ENCODE measurements at regions not wholly inside any gene's neighbourhood (a gene's known extent, or its start where the extent isn't known, plus 50 kb on each side); places are given as distances from the start of the nearest gene placed in this dataset.

DNA sequence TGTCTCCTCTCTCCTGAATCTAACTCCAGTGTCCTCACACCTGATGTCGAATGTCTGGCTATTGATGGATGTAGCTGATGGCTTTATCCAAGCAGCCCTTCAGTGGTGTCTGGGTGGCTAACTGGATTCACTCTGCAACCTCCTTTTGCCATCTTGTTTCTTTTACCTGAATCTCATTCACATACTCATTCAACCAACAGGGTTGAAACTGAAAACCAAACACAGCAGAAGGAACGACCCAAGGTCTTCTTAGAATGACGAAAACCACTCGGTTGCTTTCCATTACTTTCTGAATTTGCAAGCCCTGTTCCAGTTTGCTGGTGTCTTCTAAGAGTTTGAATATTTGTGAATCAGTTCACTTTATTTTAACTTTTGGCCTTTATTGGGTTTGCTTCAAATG, 424.3 kb upstream of the CXADR start:
- TF ChIP-seq, protein P1, sequence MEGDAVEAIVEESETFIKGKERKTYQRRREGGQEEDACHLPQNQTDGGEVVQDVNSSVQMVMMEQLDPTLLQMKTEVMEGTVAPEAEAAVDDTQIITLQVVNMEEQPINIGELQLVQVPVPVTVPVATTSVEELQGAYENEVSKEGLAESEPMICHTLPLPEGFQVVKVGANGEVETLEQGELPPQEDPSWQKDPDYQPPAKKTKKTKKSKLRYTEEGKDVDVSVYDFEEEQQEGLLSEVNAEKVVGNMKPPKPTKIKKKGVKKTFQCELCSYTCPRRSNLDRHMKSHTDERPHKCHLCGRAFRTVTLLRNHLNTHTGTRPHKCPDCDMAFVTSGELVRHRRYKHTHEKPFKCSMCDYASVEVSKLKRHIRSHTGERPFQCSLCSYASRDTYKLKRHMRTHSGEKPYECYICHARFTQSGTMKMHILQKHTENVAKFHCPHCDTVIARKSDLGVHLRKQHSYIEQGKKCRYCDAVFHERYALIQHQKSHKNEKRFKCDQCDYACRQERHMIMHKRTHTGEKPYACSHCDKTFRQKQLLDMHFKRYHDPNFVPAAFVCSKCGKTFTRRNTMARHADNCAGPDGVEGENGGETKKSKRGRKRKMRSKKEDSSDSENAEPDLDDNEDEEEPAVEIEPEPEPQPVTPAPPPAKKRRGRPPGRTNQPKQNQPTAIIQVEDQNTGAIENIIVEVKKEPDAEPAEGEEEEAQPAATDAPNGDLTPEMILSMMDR (IDR thresholded peaks at IDR 0.05 in 4 of 5, conservative IDR thresholded peaks at IDR 0.05 in 1 of 5): no peak
- no peak for TF ChIP-seq POLR2A (IDR thresholded peaks at IDR 0.05)

All from gastrocnemius medialis (tissue), 4 donors.